Fibroblast of villous mesenchyme (primary cell): ENCODE measurements at regions not wholly inside any gene's neighbourhood (a gene's known extent, or its start where the extent isn't known, plus 50 kb on each side); places are given as distances from the start of the nearest gene placed in this dataset.

Experiments
- DNase-seq: peaks from one replicate; pipeline ENCODE4 v3.0.0-alpha.2; 2010; ENCODE audit warnings: low read depth
- H3K4me3 ChIP-seq: 2 replicates; pipeline ENCODE4 v1.5.1; 2011; ENCODE audit warnings: low read depth, mild to moderate bottlenecking, low read length
- CTCF ChIP-seq: IDR thresholded peaks from 2 replicates; pipeline ENCODE4 v1.5.1; 2012; ENCODE audit warnings: low read depth, mild to moderate bottlenecking, low read length; ENCODE audit not compliant: insufficient read depth

- no peak for TF ChIP-seq CTCF
- DNase-seq: no peak
- no peak overlapping the region for H3K4me3 ChIP-seq
Measured at GRCh38 chr1:115164940-115165705, 75.8 kb upstream of the TSPAN2 start.

GRCh38 chr1:115164484-115164883 lies 75.2 kb upstream of the TSPAN2 start:
- no peak for DNase-seq
- no peak for TF ChIP-seq CTCF
- no peak overlapping the region for H3K4me3 ChIP-seq

DNA sequence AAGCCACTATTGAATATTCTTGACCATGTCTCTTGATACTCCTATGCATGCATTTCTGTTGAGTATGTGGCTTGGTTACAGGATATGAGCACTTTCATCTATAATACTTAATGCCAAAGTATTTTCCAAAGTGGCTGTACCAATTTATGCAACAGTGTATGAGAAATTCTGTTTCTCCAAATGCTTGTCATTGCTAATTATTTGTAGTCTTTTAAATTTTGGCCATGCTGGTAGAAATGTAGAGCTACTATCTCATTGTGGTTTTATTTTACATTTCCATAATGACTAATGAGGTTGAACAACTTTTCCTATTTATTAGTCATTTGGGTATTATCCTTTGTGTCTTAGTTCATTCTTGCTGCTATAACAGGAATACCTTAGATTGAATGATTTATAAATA lies 71.4 kb upstream of the TSPAN2 start:
- no peak for TF ChIP-seq CTCF
- H3K4me3 ChIP-seq: no peak overlapping the region
- DNase-seq: no peak

DNA sequence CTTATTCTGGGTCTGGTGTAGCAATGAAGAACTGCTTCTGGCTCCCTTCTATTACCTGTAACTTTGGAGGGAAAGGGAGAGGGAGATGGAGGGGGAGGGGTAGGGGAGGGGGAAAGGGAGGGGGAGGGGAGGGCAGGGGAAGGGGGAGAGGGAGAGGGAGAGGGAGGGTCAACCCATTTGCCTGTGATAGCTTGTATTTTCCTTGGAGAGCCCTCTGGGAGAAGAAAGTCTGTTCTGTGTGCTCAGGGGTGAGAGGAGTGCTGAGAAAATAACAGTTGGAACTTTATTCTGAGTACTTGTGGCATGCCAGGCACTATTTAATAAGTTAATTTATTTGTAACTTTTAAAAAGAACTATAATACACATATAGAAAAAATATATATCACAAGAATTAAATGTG lies 70.7 kb upstream of the TSPAN2 start:
- DNase-seq: no peak
- no peak overlapping the region for H3K4me3 ChIP-seq
- TF ChIP-seq CTCF: no peak

- no peak for TF ChIP-seq CTCF
- no peak overlapping the region for H3K4me3 ChIP-seq
- DNase-seq: peak; percentile 58
Measured at GRCh38 chr1:115158181-115158580, 68.9 kb upstream of the TSPAN2 start.

DNA sequence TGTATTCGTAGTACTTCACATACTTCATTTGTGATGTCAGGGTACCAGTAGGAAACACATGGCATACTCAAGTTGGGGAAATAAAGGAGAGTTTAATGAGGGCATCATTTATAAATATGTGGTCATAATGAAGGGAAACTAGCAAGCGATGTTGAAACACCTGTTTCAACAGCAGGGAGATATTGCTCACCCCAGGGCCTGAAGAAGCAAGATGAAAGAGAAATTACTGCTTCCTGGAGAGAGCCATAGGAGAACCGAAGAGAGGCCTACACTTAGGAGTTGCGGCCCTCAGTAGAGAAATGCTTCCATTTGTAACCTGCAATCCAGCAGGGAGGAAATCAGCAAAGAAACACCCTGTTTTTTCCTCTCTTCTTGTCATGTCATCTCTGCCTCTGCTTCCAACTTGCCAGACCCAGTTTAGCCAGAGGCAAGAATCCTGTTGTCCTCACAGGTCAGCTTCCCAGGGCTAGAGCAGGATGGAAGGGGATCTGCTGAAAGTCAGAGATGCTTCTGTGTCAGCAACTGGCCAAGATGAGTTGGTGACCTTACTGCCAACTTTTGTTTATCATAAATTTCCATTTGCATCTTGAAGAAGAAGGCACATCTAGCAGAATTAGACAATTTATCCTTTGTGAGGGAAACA lies 67.6 kb upstream of the TSPAN2 start:
- no peak for DNase-seq
- H3K4me3 ChIP-seq: no peak overlapping the region
- TF ChIP-seq CTCF: no peak
